ENCODE measurements at regions not wholly inside any gene's neighbourhood (a gene's known extent, or its start where the extent isn't known, plus 50 kb on each side); places are given as distances from the start of the nearest gene placed in this dataset.
A peak's percentile ranks its signal among the peaks of the same experiment; 100 is the strongest.

DNA sequence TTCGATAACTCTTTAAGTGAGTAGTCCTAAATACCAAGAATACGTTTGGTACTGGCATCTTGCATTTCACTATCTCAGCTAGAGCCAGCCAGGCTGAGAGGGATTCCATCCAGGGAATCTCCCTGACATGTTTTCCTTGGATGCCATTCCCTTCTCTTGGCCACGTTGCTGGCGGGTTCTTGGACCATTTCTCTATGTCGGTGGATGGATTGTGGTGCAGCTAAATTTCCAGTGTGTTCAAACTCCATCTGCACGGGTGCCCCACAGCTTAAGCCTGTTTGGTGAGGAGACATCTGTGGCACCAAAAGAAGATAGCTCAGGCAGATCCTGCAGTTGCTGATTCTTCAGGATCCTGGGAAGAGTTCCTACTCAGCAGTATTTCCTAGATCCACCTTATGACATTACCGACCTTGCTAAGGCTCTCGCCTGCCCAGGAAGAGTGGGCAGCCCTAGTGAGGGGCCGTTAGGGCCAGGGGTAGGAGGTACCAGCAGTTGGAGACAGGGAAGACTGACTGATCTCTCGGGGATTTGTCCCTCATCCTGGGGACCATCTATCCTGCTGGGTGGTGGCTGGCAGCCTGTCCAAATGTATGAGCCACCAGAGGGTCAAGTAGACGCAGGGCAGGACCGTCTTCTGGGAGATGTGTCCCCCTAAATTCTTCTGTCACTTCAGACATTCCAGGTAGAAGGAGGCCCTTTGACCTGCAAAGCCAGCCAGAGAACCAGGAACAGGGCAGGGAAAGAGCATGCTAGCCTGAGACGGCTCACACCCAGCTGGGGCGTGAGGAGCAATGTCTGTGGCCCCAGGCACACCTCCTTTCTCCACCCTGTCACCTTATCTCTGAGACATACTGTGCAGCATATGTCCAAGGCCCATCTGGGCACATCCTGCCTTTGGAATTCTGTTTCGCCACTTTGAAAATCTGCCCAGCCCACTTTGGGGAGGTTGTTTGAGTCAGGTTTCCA, 72.6 kb upstream of the CAPRIN2 start:
- no peak for DNase-seq (ENCODE audit: low read depth)

DNA sequence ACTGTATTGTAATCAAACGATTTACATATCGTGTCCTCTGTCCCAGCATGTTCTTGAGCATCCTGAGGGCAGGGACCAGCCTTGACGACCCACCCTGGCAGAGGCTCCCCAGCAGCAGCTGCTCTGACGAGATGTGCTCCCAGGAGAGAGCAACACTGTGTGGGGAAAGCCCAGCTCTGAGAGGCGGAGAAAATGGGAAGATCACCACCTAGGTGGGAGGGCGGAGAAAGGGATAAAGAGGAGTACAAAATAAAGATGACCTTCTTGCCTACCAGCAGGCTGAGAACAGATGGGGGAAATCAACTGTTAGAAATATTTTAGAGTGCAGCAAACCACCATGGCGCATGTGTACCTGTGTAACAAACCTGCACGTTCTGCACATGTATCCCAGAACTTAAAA, 71.5 kb upstream of the CAPRIN2 start:
- no peak for DNase-seq (ENCODE audit: low read depth)

DNA sequence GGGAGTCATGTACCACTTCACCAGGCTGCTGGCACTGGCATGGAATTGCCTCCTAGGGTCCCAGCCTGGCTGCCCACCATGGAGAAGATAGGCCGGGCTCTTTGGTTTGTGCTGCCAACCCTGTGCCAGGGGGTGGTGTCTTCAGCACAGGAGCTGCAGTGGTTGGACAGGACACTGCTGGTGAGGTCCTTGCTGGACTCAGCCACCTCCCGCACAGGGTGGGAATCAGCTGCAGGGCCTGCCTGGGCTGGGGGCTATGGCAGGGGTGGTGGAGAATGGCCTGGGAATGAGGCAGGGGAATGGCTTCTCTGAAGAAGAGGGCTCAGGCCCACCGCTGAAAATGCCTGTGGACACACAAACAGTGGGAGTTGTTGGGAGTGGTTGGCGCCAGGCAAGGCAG, 70.6 kb upstream of the CAPRIN2 start:
- no peak for DNase-seq (ENCODE audit: low read depth)

DNA sequence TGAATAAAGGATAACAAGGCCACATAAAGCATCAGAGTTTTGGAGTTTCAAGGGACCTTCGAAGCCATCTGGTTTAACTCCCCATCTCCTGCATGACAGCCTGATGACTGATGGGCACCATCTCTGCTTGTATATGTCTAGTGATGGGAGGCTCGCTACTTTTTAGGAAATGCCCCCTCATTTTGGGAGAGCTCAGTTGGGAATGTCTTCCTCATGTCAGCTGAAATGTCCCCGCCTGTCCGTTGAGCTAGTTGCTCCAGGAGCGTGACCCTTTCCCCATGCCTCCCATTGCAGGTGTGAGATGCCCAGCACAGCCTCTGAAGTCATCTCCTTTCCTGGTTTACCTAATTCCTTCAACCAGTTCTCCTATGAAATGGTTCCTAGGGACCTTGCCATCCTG, 69.6 kb upstream of the CAPRIN2 start:
- DNase-seq (ENCODE audit: low read depth) = no peak

DNA sequence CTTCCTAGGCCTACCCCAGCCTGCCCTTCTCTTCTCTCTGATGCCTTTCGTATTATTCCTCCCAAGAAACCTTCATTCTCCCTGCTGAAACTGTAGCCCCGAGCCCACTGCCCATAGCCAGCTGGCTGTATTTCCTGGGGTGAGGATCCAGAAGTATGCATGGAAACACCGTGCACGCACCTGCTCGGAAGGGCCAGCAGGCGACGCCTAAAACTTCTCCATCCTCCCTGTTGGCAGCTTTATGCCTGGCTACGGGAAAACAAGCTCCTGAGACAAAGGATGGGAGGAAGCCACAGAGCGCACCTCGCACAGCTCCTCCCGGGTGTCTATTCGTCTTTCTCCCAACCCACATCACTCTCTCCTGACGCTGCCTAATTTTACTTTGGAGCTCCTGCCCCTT, 69.0 kb upstream of the CAPRIN2 start:
- DNase-seq (ENCODE audit: low read depth) = no peak

DNA sequence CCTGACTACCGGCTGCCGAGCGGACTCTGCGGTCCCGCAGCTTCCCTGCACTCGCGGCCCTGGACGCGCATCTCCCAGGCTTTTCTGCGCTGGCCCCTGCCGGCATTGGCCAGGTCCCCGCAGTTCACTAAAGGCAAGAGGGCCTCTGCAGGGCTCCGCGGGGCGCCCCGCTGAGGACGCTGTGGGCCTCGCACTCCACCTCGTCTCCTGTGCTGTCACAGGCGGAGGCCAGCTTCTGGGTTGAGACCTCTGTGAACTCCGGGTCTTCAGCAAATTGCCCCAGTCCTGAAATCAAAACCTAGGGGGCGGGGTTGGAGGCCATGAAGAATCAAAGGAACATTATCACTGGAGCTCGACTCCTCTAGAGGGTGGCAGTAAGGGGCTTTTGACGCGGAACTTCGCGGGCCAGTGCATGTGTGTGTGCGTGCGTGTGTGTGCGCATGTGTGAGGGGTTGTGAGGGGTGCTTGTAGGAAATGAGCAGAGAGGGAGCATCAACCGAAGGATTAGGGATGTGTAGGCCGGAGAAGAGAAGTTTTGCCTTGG, 68.5 kb upstream of the CAPRIN2 start:
- DNase-seq (ENCODE audit: low read depth) = no peak

DNA sequence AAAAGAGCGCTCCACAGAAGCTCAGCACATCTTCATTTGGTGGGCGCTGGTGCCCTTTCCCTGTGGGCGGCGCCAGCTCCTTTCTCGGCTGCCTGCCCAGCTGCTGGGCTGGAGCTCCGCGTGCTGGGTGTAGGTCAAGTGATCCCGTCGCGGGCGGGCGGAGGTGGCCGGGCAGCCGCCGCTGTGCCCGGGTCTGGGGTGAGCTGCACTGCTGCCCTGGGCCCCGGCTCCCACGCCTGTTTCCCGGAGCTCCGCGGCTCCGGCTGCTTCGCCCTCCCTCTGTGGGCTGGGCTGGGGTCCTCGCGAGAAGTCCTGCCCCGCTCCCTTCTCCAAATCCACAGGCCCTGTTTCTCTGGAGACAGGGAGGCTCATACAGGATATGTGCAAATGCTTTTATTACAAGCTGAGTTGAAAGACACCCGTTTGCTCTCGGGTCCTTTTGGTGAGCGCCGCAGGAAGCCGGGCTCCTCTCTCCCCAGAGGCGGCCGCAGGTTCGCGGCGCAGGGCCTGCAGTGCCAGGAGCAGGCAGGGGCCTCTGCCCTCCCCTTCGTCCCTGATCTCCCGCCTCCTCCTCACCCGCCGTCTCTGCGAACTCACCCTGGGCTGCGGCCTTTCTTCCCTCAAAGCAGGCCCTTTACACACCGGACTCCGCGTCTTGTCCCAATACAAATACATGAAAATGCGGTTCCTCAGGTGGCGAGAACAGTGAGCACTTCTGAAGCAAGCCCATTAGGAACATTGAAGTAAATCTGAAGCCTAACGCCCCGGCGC, 67.8 kb upstream of the CAPRIN2 start:
- DNase-seq (ENCODE audit: low read depth) = peak; percentile 23

DNA sequence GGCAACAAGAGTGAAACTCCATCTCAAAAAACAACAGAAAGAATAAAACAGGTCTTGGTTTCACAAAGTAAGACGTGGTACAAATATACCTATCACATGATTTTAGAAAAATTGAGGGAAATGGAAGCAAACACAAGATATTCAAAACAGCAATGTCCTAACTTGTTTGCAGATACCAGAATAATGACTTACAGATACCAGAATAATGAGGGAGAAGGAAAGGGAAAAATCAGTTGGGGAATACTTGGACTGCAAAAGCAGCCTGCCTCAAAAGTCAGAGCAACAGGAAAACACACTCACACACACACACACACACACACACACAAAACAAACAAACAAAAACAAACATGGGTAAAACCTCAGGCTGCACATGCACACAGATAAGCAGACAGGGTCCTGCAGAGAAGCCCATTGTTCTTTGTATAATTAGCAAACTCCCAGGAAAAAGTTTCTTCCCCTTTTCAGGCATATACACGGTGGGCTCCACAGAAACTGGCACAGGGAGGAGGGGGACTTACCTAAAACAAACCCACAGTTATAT, 65.7 kb upstream of the CAPRIN2 start:
- DNase-seq (ENCODE audit: low read depth) = no peak

DNA sequence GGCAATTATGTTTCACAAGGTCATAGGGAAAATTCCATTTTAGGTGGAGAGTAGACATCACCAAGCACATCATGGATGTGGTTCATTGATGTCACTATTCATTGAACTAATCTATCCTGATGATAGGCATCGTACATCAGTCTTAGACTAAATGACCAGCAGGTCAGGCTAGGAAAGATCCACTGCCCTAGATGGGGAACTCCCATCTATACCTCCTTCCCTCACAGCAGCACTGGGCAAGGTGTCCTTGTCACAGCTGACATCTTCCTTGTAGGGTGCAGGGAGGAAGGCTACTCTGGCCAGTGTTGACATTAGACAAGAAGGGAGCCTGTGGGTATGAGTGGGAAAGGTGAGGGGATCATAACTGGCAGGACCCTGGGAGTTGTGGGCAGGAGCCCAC, 63.8 kb upstream of the CAPRIN2 start:
- no peak for DNase-seq (ENCODE audit: low read depth)

DNA sequence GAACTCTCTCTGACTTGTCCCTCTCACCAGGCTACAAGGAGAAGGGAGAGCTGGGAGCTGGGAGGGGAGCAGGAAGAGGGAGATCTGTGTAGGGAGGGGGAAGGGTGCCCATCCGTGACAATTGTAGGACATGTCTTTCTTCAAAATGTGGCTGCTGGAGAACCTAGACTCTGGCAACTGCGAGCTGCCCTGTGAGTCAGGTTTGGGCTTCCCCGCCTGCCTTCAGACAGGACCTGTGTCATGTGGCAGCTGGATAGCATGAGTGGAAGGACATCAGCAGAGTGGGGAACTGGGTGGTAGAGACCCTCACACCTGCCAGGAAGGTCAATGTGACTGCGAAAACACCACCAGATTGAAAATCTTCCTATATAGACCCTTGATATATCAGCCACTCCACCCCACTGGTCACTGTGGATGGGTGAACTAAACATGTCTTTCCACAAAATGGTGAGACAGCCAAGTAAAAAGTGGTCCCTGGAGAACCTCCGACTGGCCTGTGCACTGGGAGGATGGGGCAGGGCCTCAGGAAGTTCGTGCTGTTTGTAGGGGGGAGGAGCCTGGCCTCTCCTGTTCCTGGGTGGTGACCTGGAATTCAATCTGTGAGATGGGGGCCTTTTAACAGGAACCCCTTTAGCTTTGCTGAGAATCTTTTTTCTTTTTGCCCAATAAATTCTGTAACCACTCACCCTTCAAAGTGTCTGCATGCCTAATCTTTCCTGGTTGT, 62.2 kb upstream of the CAPRIN2 start:
- DNase-seq (ENCODE audit: low read depth) = no peak

DNA sequence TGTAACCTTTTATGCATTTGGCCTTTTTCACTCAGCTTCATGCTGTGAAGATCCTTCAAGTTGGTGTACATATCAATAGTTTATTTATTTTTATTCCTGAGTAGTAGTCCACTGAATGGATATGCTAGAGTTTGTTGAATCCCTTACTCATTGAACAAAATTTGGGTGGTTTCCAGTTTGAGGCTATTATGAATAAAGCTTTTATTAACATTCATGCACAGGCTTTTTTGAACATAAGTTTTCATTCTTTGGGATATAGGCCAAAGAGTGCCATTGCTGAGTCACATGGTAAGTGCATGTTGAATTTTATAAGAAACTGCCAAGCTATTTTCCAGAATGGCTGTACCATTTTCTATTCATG, 59.5 kb upstream of the CAPRIN2 start:
- no peak for DNase-seq (ENCODE audit: low read depth)

DNA sequence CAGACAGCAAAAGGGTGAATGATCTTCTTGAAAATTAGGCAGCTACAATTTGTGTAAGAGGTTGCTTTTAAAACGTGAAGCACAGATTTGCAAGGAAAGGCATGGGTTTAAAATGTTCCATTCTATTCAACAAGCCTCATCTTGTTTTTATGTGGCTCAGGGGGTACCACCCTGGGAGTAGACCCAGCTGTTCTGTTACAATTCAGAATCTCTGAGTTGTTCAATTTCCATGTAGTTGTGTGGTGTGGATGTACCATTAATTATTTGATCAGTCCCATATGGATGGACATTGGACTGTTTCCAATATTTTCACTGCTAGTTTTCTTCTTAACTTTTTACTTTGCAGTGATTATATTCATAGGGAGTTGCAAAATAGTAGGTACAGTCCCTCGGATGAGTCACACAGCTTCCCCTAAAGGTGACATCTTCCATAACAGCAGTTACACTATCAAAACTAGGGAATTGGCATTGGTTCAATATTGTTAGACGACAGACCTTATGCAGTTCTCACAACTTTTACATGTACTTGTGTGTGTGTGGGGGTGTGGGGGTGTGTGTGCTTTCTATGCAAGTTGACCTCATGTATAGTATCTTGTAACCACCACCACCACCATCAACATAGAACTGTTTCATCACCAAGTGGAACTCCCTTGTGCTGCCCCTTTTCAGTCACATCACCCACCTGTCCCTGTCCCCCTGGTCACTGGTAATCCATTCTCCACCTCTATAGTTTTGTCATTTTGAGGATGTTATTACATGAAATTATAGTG, 59.0 kb upstream of the CAPRIN2 start:
- no peak for DNase-seq (ENCODE audit: low read depth)

DNA sequence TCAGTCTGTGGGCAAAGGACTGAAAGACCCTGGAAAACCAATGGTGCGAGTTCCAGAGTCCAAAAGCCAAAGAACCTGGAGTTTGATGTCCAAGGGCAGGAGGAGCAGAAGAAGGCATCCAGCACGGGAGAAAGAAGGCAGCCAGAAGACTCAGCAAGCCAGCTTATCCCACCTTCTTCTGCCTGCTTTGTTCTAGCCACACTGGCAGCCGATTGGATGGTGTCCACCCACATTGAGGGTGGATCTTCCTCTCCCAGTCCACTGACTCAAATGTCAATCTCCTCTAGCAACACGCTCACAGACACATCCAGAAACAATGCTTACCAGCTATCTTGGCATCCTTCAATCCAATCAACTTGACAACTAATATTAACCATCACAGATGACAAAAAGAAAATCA, 57.2 kb upstream of the CAPRIN2 start:
- no peak for DNase-seq (ENCODE audit: low read depth)

DNA sequence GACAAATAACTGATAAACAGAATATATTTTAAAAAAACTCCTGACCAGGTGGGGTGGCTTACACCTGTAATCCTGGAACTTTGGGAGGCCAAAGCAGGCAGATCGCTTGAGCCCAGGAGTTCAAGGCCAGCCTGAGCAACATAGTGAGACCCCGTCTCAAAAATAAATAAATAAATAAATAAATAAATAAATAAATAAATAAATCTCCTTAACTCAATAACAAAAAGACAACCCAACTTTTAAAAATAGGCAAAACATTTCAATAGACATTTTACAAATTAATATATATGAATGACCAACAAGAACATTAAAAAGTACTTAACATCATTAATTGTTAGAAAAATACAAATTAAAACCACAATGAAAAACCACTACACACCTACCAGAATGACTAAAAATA, 56.2 kb upstream of the CAPRIN2 start:
- DNase-seq (ENCODE audit: low read depth) = no peak

DNA sequence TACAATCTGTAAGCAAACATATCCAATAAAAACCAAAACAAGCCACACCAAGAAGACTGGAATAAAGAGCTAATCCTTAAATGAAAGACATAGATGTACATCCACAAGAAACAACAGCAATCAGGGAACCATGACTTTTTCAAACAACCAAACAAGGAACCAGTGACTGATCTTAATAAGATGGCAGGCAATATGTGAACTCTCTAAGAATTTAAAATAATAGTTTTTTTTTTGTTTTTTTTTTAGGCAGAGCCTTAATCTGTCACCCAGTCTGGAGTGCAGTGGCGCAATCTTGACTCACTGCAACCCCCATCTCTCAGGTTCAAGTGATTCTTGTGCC, 52.9 kb upstream of the CAPRIN2 start:
- no peak for DNase-seq (ENCODE audit: low read depth)

DNA sequence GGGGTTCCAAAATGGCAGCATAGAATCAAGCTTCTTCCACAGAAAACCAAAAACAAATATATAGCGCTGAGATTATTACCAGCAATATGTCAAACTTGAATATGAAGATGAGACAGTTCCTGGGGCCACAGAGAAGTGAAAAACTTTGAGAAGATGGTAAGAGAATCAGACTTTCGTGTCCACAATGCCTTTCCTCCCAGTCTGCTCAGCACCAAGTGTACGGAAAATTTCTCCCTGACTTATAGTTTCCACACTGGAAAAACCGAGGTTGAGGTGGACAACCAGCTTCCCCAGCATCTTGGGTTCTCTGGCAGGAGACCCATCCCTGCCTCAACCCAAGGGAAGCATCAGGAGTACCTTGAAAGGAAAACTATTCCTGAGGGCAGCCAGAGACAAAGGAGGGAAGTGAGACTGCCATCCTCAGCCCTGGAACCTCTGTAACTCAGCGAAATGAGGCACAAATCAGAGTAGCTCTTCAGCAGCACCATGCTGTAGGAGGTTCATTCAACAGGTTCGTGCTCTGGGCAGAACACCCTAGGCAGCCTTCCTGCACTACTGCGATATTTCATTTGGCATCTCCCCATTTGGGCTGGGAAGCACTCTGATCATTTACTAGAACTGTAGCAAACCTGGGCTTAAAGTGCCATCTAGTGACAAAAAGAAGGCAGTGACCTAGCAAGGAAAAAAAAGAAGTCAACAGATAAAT, 52.4 kb upstream of the CAPRIN2 start:
- peak; percentile 68 for DNase-seq (ENCODE audit: low read depth)

DNA sequence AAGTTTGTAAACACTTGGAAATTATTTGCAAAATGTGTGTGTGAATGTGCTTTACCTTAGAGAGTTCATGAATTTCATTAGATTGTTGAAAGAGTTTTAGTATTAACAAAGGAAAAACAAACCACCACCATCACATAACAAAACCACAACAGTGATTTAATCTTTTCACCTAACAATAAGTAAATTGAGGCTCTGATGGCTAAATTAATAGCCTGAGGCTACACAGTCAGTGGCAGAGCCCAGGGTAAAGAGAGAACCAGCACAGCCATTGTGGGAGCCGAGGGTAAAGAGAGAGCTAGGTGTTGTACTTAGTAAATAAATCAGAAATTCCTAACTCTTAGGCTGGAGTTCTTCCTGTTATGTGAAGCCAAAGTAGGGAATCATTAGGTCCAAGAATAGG, 51.2 kb upstream of the CAPRIN2 start:
- no peak for DNase-seq (ENCODE audit: low read depth)

Data from Daoy (cell line).